Skin epidermis (tissue), 12 donors: ENCODE measurements at regions not wholly inside any gene's neighbourhood (a gene's known extent, or its start where the extent isn't known, plus 50 kb on each side); places are given as distances from the start of the nearest gene placed in this dataset.
A peak's percentile ranks its signal among the peaks of the same experiment; 100 is the strongest.

Experiments
- H3K27ac ChIP-seq, 21 experiments: fragments of 200-600 bp; sonication (generic) in 11 of 21; one replicate each; pipeline ENCODE4 v1.5.0; 2020; ENCODE audit warnings: mild to moderate bottlenecking in 3 of 21, inconsistent platforms in 2 of 21, moderate library complexity in 2 of 21
- H3K4me3 ChIP-seq, 7 experiments: fragments of 200-600 bp; sonication (generic) in 2 of 7; one replicate each; pipeline ENCODE4 v1.5.0; 2020; ENCODE audit warnings: inconsistent platforms in 2 of 7, mild to moderate bottlenecking in 2 of 7, moderate library complexity in 1 of 7

DNA sequence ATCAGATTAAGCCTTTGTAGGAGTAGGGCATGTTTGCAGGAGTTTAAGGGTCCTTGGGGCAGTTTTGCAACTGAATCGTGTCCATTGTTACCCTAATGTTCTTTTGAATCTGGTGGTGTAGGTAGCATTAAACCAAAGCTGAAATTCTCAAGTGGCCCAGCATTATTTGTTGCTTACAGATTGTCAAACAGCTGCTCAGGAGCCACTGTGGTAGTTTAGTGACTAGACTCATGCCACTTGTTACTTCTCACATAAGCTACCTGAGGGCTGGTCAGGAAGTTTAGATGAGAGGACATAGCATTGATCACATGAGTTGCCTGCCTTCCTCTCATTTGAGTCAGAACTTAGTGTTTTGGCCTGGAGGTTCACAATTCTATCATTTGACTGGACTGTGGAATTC is 157.6 kb downstream of the HAUS1 start:
- H3K4me3 ChIP-seq = no peak overlapping the region
- H3K27ac ChIP-seq = peak overlapping the region in 2 of 21 experiments; percentile 30 to 42

DNA sequence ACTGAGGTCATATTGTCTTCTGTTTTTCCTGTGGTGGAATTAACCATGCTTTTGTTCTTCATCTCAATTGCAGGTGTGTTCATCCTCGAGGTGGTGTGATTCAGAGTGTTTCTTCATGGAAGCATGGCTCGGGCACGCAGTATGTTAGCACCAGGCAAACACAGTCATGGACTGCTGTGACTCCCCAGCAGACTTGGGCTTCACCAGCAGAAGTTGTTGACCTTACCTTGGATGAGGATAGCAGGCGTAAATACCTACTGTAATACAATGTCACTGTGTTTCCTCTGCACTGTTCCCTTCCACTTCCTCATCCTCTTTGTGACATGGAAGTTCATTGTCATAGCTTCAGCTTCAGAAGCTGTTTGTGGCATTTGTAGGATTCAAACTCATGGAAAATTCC is 158.7 kb downstream of the HAUS1 start:
- Histone ChIP-seq H3K27ac (peak overlapping the region in 4 of 21 experiments; percentile 8 to 45 (median 40)), H3K4me3 (no peak overlapping the region)

DNA sequence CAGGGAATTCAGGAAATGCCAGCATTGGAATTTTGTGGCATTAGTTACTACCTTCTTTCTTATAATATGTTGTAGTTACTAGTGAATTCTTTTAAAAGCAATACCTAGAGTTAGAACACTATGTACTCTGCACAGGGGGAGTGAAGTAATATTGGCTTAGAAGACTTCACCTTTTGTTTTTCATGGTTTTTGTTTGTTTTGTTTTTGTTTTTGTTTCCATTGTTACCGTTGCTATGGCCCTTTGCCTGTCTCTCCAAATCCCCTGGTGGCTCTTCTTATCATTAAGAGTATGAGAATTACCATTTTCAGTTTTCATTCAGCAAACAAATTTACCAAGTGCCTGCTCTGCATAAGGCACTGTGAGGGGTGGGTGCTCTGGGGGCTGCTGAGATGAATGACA is 160.1 kb downstream of the HAUS1 start:
- Histone ChIP-seq H3K27ac (peak overlapping the region in 2 of 21 experiments; percentile 7 to 45), H3K4me3 (no peak overlapping the region)

DNA sequence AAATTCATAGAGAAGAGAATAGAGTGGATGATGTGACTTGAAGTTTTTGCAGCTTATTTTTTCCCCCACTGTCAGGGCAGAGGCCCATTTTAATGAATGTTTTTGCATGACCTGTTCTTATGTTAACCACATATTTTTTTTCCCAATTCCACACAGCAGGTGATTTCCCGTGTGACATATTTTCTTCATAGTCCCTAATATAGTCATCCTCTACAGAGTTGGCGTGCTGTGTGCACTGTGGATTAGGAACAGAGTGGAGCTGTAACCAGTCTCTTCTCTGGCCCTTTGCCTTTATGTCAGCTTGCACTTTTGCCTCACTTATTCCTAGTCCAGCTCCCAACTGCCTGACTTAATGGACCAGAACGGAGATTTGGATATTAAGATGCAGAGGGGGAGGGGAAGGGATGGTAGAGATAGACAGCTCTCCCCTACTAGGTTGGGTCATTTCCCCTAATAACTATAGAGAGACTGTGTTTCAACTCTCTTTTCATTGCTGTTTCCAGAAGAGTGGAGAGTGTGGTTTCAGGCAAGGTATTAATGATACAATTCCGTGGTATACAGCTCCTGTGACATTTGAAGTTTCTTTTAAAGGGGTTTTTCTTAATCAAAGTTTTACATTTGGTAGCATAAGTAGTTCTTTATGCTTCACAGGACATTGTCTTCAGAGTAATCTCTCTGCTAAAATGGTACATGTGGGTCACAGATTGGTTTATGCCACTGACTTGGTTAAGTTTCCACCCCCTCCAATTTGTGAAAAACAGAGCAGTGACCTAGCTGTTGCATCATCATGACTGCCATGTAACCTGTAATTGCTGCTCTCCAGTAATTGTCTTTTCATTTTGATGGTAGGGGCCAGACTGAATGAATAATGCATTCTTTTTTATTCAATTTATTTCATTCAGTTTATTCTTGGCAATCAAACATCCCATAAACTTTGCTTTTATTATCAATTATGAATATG is 161.3 kb downstream of the HAUS1 start:
- no peak overlapping the region for H3K27ac ChIP-seq
- no peak overlapping the region for H3K4me3 ChIP-seq

DNA sequence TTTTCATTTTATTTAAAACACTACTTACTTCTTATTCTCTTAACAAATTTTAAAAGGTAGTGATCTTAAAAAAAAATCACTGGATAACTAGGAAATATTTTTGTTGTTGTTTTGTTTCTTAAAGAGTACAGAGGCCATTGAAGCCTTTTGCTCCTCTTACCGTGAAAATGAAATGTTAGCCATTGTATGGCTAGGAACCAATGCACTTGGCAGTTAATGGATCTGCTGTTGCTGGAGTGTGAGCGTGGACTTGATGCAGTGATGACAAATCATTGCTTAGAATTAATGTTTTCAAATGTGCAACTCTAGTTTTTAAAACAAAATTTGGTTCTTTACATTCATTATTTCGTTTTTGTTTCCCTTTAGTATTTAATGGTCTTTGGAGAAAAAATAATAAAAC is 162.3 kb downstream of the HAUS1 start:
- no peak overlapping the region for H3K4me3 ChIP-seq

DNA sequence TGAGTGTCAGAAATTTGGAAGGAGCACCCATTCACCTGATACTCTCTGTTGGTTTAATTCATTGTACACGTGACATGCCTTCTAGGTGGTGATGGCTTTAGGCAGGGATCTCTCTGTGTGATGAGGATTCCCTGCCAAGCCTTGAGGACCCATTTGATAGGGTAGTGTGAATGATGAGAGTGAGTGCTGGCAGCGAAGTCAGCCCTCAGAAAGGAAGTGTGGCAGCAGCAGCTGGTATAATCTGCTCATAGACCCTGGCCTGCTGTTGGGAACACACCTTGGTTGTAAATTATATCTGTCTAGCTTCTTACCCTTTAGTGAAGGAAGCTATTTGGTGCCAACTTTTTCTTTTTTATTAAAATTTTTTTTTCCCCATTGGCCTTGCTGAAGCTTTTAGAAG is 164.5 kb downstream of the HAUS1 start:
- Histone ChIP-seq H3K4me3 (no peak overlapping the region), H3K27ac (no peak overlapping the region)

More for the DNA sequence above, 162.3 kb downstream of the HAUS1 start:
- H3K27ac ChIP-seq = no peak overlapping the region

DNA sequence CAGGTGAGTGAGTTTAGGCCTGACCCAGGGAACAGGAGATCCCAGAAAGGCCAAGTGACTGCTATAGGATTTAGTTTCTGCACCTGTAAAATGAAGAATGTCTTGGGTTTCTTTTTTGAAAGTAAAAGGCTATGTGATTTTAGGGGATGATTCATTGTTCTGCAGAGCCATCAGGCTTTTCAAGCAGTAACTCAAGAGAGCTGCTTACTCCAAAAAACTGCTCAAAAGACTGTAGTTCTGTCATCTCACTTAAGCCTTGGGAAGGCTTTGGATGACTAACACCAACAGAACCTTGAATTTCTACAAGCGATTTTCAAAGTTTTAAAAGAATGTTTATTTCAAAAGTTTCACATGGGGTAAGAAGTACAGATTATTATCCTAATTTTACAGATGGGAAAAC is 165.1 kb downstream of the HAUS1 start:
- Histone ChIP-seq H3K27ac (no peak overlapping the region), H3K4me3 (no peak overlapping the region)

DNA sequence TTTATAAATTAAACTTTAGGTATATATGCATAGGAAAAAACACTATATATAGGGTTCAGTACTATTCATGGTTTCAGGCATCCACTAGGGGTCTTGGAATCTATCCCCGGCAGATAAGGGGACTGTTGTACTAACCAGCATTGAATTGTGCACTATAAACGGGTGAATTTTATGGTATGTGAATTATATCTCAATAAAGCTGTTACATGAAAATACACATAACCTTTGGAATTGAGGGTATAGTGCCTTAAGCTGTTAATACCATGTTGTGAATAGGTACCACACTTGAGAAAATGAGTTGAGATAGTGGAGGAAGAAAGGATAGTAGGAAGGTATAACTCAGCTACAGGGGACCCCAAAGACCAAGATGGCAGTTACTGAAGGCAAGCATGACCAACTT is 167.3 kb downstream of the HAUS1 start:
- no peak overlapping the region for H3K4me3 ChIP-seq
- H3K27ac ChIP-seq = no peak overlapping the region

DNA sequence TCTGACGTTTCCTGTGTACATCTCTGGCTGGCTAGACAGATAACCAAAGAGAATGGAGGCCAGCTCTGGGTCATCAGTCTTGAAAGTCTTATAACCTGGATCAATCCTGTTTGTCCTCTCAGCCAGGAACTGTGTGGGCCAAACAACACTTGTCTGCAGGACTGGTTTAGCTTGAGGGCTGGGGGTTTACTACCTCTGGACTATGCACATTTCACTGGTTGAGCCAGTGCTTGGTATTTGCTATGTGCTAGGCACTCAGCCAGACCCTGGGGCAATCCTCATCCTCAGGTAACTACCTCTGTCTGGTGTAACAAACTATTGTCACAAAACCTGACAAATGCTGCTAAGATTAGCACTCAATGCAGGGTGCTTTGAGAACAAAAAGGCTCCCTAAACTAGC is 169.7 kb downstream of the HAUS1 start:
- Histone ChIP-seq H3K27ac (no peak overlapping the region), H3K4me3 (no peak overlapping the region)

DNA sequence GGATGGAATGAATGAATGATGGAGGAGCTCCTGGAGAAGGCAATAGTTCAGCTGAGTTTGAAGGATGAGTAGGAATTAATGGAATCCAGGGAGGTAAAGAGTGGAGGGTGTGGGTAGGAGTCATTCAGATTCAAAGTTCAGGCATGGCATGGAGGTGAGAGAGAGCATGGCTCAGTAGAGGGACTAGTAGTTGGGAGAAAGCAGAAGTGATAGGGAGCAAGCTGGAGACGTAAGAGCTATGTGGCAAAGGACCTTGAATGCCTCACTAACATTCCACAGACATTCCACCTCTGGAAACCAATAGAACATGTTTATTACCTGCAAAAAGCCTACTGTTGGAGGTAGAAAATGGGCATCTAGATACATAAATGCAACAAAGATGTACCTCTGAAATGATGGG is 170.1 kb downstream of the HAUS1 start:
- no peak overlapping the region for H3K4me3 ChIP-seq

DNA sequence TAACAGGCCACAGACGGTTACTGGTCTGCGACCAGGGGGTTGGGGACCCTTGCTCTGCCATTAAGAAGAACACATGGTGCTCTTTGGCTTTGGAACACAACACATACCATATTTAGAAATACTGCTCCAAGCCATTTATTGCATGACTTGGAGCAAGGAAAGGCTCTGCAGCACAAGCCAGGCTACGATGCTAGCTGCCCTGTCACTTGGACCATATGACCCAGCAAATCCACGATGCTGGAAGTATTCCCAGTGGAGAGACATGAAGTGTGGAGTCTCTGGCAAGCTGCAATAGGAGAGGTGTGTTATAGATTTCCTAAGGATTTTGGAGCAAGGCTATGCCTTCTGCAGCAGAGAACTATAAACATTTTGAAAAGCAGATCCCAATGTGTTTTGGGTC is 171.2 kb downstream of the HAUS1 start:
- Histone ChIP-seq H3K4me3 (no peak overlapping the region), H3K27ac (no peak overlapping the region)

More for the DNA sequence above, 170.1 kb downstream of the HAUS1 start:
- H3K27ac ChIP-seq = no peak overlapping the region

DNA sequence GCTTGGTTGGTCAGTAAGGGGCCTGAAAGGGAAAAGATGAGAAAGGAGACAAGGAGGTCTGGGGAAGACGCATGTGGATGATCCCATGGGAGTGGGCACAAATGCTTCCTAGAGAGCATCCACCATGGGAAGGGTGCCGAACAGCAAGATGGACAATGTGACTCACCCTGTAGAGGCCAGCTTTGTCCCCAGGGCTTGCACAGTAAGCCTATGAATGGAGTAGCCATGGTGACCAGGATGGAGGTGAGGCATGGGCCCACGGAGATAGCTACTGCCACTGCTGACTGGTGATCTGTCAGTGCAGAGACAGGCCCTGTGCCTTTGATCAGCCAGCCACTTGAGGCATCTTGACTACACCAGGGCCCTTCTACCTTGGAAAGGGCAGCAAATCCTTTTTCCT is 172.6 kb downstream of the HAUS1 start:
- Histone ChIP-seq H3K27ac (no peak overlapping the region), H3K4me3 (no peak overlapping the region)

DNA sequence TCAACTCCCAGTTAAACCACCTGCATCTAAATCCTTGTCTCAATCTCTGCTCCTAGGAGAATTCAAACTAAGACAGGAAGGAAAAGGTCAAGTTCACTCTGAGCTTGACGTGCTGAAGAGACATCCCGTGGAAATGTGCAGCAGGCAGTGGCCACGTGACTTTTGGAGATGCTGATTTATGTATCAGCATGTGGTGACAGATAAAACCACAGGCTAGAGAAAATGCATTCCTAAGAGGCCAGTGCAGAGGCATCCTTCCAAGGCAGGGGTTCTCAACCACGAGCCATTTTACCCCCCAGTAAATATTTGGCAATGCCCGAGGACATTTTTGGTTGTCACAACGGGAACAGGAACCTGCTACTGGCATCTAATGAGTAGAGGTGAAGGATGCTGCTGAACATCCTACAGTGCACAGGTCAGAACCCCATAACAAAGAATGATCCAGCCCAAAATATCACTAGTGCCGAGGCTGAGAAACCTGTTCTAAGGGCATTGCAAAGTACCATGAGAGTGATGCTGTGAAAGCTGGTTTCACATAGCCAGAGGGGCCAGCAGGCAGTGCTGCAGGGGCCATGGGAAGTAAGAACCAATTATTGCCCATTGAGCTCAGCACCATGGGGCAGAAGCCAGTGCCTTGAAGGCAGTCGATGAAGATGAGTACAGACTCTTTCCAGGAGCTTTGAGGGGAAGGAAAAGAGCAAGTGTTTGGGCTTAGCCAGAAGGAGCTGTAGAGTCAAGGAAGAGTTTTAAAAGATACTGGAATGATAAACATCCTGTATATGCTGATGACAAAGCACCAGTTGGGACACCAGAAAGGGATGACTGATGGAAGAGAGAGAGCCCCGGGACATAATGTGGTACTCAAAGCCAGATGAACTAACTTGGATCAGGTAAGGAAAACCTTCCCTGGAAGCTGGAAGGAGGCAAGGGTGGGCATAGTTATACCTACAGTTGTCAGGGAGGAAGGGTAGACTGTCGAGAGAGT is 174.6 kb downstream of the HAUS1 start:
- H3K27ac ChIP-seq = no peak overlapping the region

DNA sequence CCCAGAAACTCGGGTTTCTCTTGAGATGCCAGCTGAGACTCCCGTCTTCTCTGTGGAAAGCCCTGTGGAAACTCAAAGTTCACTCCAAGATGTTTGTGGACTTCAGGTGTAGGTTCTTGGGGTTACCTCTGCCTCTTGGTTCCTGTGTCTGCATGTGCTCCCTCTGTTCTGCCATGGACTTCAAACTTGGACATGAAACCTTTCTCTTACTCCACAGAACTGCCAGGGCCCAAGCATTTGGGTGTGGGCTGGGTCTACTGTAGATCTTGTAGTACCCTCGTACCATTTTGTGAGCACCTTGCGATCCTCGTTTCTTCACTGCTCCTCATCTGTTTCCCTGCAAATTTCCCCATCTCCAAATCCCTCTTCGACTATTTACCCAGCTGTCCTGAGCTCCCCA is 175.5 kb downstream of the HAUS1 start:
- no peak overlapping the region for H3K27ac ChIP-seq
- H3K4me3 ChIP-seq = no peak overlapping the region

More for the DNA sequence above, 174.6 kb downstream of the HAUS1 start:
- H3K4me3 ChIP-seq = no peak overlapping the region

DNA sequence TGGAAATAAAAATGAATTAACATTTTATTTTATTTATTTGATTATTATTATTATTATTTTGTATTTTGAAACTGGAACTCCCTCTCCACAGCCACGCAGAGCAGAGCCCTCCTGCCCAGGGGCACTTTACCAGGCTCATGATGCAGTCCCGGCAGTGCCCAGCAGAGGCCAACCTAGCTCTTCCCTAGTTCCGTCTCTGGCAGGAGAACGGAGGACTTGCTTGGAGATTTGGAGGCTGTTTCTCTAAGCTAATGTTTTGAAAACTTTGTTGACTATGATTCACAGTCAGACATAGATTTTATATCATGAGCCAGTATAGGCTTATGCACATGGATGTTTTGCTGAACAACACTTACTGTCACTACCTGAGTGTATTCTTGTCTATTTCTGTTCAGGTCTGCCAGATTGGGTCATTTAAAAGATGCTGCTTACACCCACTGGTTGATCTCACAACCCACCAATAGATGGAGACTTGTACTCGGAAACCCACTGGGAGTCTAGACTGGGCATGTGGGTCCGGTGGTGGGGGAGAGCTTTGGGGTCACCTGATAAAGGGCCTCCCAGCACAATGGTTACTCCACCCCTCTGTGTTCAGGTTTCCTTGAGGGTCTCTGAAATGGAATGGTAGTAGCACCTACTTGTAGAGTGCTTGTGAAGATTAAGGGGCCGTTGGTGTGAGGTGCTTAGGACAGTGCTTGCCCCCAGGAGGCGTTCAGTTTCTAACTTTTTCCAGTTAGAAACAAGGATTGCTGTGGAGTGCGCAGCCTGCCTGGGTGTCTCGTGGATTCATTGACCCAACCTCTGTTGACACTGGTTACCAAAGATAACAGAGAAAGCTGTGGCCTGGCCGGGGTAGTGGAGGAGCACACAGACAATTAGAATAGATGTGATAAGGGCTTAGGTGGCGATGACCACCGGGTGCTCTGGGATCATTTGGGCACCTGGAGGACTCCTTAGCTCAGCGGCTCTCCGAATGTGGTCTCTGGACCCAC is 177.3 kb downstream of the HAUS1 start:
- Histone ChIP-seq H3K4me3 (no peak overlapping the region), H3K27ac (no peak overlapping the region)

DNA sequence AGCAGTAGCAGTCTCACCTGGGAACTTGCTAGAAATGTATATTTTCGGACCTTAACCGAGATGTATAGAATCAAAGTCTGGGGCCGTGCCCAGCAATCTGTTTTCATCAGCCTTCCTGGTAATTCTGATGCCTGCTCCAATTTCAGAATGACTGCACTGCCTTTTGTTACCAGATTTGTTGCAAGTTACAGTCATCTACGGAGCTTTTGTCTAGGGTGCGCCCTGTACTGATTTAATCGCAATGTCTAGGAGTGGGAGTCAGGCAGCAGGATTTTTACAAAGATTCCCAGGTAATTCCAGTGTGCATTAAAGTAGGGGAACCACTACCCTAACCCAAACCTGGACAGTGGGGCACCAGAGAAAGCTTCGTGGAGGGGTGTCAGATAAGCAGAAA is 178.0 kb downstream of the HAUS1 start:
- Histone ChIP-seq H3K4me3 (no peak overlapping the region), H3K27ac (no peak overlapping the region)

DNA sequence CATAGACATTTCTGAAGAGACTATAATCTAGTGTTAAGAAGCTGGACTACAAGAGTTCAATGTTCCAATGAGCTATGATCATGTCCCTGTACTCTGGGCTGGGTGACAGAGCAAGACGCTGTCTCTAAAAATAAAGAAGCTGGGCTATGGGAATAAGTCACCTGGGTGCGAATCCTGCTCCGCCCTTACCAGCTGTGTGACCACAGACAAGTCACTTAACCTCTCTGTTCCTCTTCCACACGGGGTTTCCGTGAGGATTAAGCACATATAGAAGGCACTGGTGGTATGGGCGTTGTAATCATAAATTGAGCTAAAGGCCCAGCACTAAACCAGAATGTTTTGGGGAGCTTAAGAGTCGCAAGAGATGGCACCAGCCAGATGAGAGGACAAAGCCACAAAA is 178.5 kb downstream of the HAUS1 start:
- Histone ChIP-seq H3K27ac (no peak overlapping the region), H3K4me3 (no peak overlapping the region)

DNA sequence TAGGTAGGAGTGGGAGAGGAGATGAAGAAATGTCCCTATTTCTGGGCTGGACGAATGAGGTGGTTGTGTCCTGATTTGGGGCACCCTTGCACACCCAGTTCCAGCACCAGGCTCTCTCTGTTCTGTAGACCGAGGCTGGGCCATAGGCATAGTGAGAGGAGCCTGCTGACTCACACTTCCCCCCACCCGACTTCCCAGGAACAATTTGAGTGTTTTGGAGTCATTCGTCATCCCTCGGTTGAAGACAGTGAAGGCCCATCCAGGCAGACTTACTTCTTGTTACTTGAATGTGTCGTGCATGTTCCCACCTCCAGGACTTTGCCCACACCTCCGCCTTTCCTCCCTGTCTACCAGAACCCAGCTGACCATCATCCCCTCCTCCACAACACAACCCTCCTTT is 179.1 kb downstream of the HAUS1 start:
- no peak overlapping the region for H3K27ac ChIP-seq
- H3K4me3 ChIP-seq = no peak overlapping the region

DNA sequence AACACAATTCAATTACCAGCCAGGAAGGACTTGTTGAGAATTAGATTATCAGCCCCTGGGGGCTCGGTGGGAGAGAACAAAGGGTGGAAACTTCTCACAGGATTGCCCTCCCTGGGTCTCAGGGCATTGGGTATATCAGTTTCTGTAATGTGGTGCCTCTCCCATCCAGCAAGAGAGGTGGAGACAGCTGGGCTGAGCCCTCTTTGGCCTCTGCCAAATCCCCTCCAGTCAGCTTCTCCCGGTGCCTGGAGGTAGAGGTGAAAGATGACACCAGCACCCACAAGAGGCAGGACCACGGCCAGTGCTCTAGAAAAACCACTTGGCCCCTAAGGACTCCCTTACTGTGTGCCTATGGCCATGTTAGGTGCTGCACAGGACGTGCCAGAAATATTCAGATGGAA is 179.7 kb downstream of the HAUS1 start:
- H3K4me3 ChIP-seq = no peak overlapping the region
- H3K27ac ChIP-seq = no peak overlapping the region
